Osteoblast (primary cell): ENCODE measurements at regions not wholly inside any gene's neighbourhood (a gene's known extent, or its start where the extent isn't known, plus 50 kb on each side); places are given as distances from the start of the nearest gene placed in this dataset.
A peak's percentile ranks its signal among the peaks of the same experiment; 100 is the strongest.

Source experiments
- DNase-seq: peaks from one replicate; pipeline ENCODE4 v3.0.0; 2011; ENCODE audit warnings: low spot score, mixed read lengths; ENCODE audit not compliant: insufficient read length; ENCODE audit errors: missing footprints
- H2AFZ ChIP-seq: 2 replicates; pipeline ENCODE4 v1.6.0; 2011; ENCODE audit warnings: mild to moderate bottlenecking, low read length
- H3K27ac ChIP-seq: 2 replicates; pipeline ENCODE4 v1.5.1; 2011; ENCODE audit warnings: mild to moderate bottlenecking, low read depth, low read length, moderate library complexity
- H3K27me3 ChIP-seq: 2 replicates; pipeline ENCODE4 v1.6.0; 2012; ENCODE audit warnings: mild to moderate bottlenecking, control low read depth, inconsistent platforms, low read length, moderate library complexity; ENCODE audit not compliant: insufficient read depth
- H3K36me3 ChIP-seq: 2 replicates; pipeline ENCODE4 v1.5.1; 2011; ENCODE audit warnings: mild to moderate bottlenecking, low read length, control low read depth, moderate library complexity; ENCODE audit not compliant: insufficient read depth
- H3K4me1 ChIP-seq: 2 replicates; pipeline ENCODE4 v1.5.1; 2011; ENCODE audit warnings: mild to moderate bottlenecking, low read length, control low read depth, moderate library complexity; ENCODE audit not compliant: insufficient read depth
- H3K4me2 ChIP-seq: 2 replicates; pipeline ENCODE4 v1.6.0; 2011; ENCODE audit warnings: mild to moderate bottlenecking, low read length; ENCODE audit not compliant: insufficient read depth
- H3K4me3 ChIP-seq: fragments of 200-600 bp; sonication (generic); 3 replicates; pipeline ENCODE4 v1.5.1; 2012; ENCODE audit warnings: mild to moderate bottlenecking, low read length, inconsistent platforms; ENCODE audit not compliant: insufficient read depth
- H3K79me2 ChIP-seq: 2 replicates; pipeline ENCODE4 v1.6.0; 2012; ENCODE audit warnings: mild to moderate bottlenecking, low read length, control low read depth, inconsistent platforms; ENCODE audit not compliant: insufficient read depth
- H3K9me3 ChIP-seq: 2 replicates; pipeline ENCODE4 v1.5.1; 2011; ENCODE audit warnings: low read depth, low read length, control low read depth
- H4K20me1 ChIP-seq: 2 replicates; pipeline ENCODE4 v1.6.0; 2012; ENCODE audit warnings: mild to moderate bottlenecking, low read length, control low read depth; ENCODE audit not compliant: insufficient read depth
- CTCF ChIP-seq: IDR thresholded peaks from 2 replicates; pipeline ENCODE4 v1.5.1; 2011; ENCODE audit warnings: mild to moderate bottlenecking, low read depth, low read length, moderate library complexity; ENCODE audit errors: extremely low read depth

- Histone ChIP-seq H3K27ac (no peak overlapping the region), H3K4me2 (no peak overlapping the region), H2AFZ (no peak overlapping the region), H3K27me3 (no peaks in the 10 kb centered on the region), H3K79me2 (no peaks in the 10 kb centered on the region), H3K4me1 (no peaks in the 10 kb centered on the region), H3K36me3 (no peaks in the 10 kb centered on the region), H3K4me3 (no peak overlapping the region), H4K20me1 (no peaks in the 10 kb centered on the region), H3K9me3 (no peaks in the 10 kb centered on the region)
- TF ChIP-seq CTCF = no peak
- DNase-seq = no peak
These were observed 82.0 kb upstream of the DPH5 start for GRCh38 chr1:101107496-101108110.

GRCh38 chr1:101105877-101106276 is 80.3 kb upstream of the DPH5 start:
- Histone ChIP-seq H3K79me2 (no peaks in the 10 kb centered on the region), H2AFZ (no peak overlapping the region), H3K4me2 (no peak overlapping the region), H3K27ac (no peak overlapping the region), H4K20me1 (no peaks in the 10 kb centered on the region), H3K27me3 (no peaks in the 10 kb centered on the region), H3K4me1 (no peaks in the 10 kb centered on the region), H3K9me3 (no peaks in the 10 kb centered on the region), H3K36me3 (no peaks in the 10 kb centered on the region), H3K4me3 (no peak overlapping the region)
- DNase-seq = peak; percentile 4
- no peak for TF ChIP-seq CTCF

- Histone ChIP-seq H3K27ac (no peak overlapping the region), H3K36me3 (no peaks in the 10 kb centered on the region), H3K27me3 (no peaks in the 10 kb centered on the region), H3K4me3 (no peak overlapping the region), H2AFZ (no peak overlapping the region), H3K4me2 (no peak overlapping the region), H3K4me1 (no peaks in the 10 kb centered on the region), H4K20me1 (no peaks in the 10 kb centered on the region), H3K79me2 (no peaks in the 10 kb centered on the region), H3K9me3 (no peaks in the 10 kb centered on the region)
- no peak for TF ChIP-seq CTCF
- DNase-seq = no peak
These were observed 77.0 kb upstream of the DPH5 start for GRCh38 chr1:101102426-101103156.

GRCh38 chr1:101101360-101101759 is 75.8 kb upstream of the DPH5 start:
- H3K79me2 ChIP-seq = no peaks in the 10 kb centered on the region
- DNase-seq = no peak
- H3K4me2 ChIP-seq = no peak overlapping the region
- H3K9me3 ChIP-seq = no peaks in the 10 kb centered on the region
- H4K20me1 ChIP-seq = no peaks in the 10 kb centered on the region
- no peaks in the 10 kb centered on the region for H3K4me1 ChIP-seq
- H2AFZ ChIP-seq = no peak overlapping the region
- H3K27ac ChIP-seq = no peak overlapping the region
- TF ChIP-seq CTCF = no peak
- H3K27me3 ChIP-seq = no peaks in the 10 kb centered on the region
- no peaks in the 10 kb centered on the region for H3K36me3 ChIP-seq
- no peak overlapping the region for H3K4me3 ChIP-seq
